ENCODE measurements at regions not wholly inside any gene's neighbourhood (a gene's known extent, or its start where the extent isn't known, plus 50 kb on each side); places are given as distances from the start of the nearest gene placed in this dataset.
A peak's percentile ranks its signal among the peaks of the same experiment; 100 is the strongest.

DNA sequence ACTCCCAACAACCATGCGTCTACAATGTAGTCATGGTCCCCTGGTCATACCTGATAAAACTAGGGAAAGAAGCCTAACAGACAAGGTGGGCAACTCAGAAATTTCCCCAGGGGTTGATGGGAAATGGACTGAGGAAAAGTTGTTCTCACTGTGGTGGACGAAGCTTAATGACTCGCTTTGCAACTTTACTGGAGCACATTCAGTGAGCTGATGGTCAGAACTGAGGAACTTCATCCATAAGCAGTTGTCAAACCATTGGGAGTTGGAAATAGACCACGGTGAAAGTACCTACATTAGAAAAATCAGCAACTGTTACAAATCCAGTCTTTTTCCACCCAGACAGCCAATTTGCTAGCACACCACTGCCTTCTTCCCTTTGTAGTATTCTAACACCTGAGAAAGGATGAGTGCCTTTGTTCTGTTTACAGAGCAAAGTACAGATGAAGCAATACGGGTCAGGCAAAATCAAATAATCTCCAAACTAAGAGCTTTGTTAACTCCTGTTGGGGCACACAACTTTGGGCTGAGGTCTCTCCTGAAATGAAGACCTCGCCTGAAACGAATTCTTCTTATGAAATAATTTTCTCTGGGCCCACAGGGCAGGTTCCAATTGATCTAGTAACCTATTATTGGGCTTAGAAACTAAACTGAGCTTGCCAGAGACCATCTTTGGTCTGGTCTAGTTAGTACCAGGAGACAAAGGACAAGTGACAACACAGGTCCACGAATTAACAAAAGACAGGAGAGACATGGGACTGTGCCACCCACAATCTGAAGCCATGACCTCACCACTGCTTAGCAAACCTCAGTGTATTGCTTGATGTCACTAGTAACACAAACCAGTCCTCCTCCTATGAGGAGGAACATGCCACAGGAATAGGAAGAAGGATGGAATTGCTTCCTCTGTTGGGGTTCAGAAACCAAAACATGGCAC, 58.9 kb upstream of the NFKB1 start:
- no peak overlapping the region for H3K27ac ChIP-seq (ENCODE audit: insufficient read depth, low read length)
- H3K14ac ChIP-seq (replicated peaks; ENCODE audit: low read depth, low read length), result no peak overlapping the region
- 100% methylated on average over 1 of the region's 8 CpGs; no CpG with 5 or more reads in 1 of the 2 experiments for whole genome bisulfite sequencing, 2 experiments (ENCODE audit: extremely low coverage in 2 of 2, insufficient read length in 1 of 2)
- H2AFZ ChIP-seq (replicated peaks; ENCODE audit: low read length, poor library complexity), result no peak overlapping the region
- no peaks in the 10 kb centered on the region for H3K79me1 ChIP-seq (ENCODE audit: low read depth in 1 of 2, low read length in 2 of 2)
- H4K91ac ChIP-seq (ENCODE audit: insufficient read depth, low read depth, low read length), result no peak overlapping the region
- DNase-seq (no peak), ATAC-seq (ENCODE audit: low read depth) (no peak)
- no peak overlapping the region for H3K56ac ChIP-seq (ENCODE audit: extremely low read depth, insufficient read depth, low read length)
- no peak overlapping the region for H4K5ac ChIP-seq (ENCODE audit: low read depth, low read length)
- no peak overlapping the region for H3K4me2 ChIP-seq (ENCODE audit: low read depth, low read length)
- no peak for TF ChIP-seq POLR2A (IDR thresholded peaks at IDR 0.05; ENCODE audit: low read depth, low read length)
- TF ChIP-seq, protein P1, sequence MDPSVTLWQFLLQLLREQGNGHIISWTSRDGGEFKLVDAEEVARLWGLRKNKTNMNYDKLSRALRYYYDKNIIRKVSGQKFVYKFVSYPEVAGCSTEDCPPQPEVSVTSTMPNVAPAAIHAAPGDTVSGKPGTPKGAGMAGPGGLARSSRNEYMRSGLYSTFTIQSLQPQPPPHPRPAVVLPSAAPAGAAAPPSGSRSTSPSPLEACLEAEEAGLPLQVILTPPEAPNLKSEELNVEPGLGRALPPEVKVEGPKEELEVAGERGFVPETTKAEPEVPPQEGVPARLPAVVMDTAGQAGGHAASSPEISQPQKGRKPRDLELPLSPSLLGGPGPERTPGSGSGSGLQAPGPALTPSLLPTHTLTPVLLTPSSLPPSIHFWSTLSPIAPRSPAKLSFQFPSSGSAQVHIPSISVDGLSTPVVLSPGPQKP (IDR thresholded peaks at IDR 0.05; ENCODE audit: borderline replicate concordance, low read depth, low read length), result no peak
- no peak for TF ChIP-seq BHLHE40 (IDR thresholded peaks at IDR 0.05; ENCODE audit: low read depth, low read length)
- no peak for TF ChIP-seq MAZ (IDR thresholded peaks at IDR 0.05; ENCODE audit: borderline replicate concordance, low read depth, low read length)
- TF ChIP-seq RFX5 (IDR thresholded peaks at IDR 0.05; ENCODE audit: low read depth, low read length), result no peak
- no peaks in the 10 kb centered on the region for H3K9me1 ChIP-seq (ENCODE audit: insufficient read depth, low read length)
- no peak overlapping the region for H3K23ac ChIP-seq (ENCODE audit: low read depth, low read length)
- no peaks in the 10 kb centered on the region for H3K27me3 ChIP-seq (ENCODE audit: control insufficient read depth, insufficient read depth, low read length)
- ChIA-PET CTCF (no interaction called here), POLR2A (ENCODE audit: unreplicated experiment) (no interaction called here)
- no peak overlapping the region for H3K9ac ChIP-seq (ENCODE audit: low read depth, low read length)
- no peak overlapping the region for H2AK9ac ChIP-seq (replicated peaks; ENCODE audit: low read depth, low read length, poor library complexity)
- no peaks in the 10 kb centered on the region for H3K9me3 ChIP-seq (ENCODE audit: control insufficient read depth, insufficient read depth, low read length)
- H2BK20ac ChIP-seq (ENCODE audit: low read depth, low read length), result peak overlapping the region; percentile 16; the same call in 1 of the 2 replicates
- peaks cover 4% of the 10 kb centered on the region for H3K4me1 ChIP-seq (ENCODE audit: control insufficient read depth, insufficient read depth, low read length)
- H3K4ac ChIP-seq (ENCODE audit: low read depth, low read length), result no peak overlapping the region
- no TSS peak for BruUV-seq (replicated peaks)
- no peak overlapping the region for H3K4me3 ChIP-seq (ENCODE audit: insufficient read depth, low read depth, low read length)
- no peak overlapping the region for H2AK5ac ChIP-seq (ENCODE audit: low read depth, low read length)
- H2BK120ac ChIP-seq (ENCODE audit: low read depth, low read length), result peak overlapping the region; percentile 35; the same call in 1 of the 2 replicates
- H3K36me3 ChIP-seq (ENCODE audit: control insufficient read depth, insufficient read depth, low read length), result no peaks in the 10 kb centered on the region
- intact Hi-C loops (cut with micrococcal nuclease), result no loop called here
- in situ Hi-C loops (cut with MboI; ENCODE audit: low sequenced_read_pairs), result loop anchor here (10.0 kb wide), 2 partner anchors 163 to 653 kb away; partner anchors contain the start of gene BDH2
- H4K8ac ChIP-seq (ENCODE audit: low read depth in 2 of 2, low read length in 2 of 2), result no peak overlapping the region
- H3K18ac ChIP-seq (ENCODE audit: low read depth, low read length), result no peak overlapping the region
- no peaks in the 10 kb centered on the region for H4K20me1 ChIP-seq (ENCODE audit: insufficient read depth, low read length)
- dilution Hi-C loops (cut with HindIII; ENCODE audit: low sequenced_read_pairs, unreplicated experiment), result no loop called here
- no peak overlapping the region for H2BK15ac ChIP-seq (ENCODE audit: low read depth, low read length)
- H2BK5ac ChIP-seq (ENCODE audit: low read depth, low read length, poor library complexity, severe bottlenecking), result no peak overlapping the region

Measured in IMR-90 (cell line).